HG03097 (cell line): ENCODE measurements at regions not wholly inside any gene's neighbourhood (a gene's known extent, or its start where the extent isn't known, plus 50 kb on each side); places are given as distances from the start of the nearest gene placed in this dataset.

Experiments used
- ATAC-seq: cut with Tn5 transposase; IDR thresholded peaks from one replicate; pipeline ENCODE4 v1.9.1; 2021; ENCODE audit not compliant: unreplicated experiment, low FRiP score

DNA sequence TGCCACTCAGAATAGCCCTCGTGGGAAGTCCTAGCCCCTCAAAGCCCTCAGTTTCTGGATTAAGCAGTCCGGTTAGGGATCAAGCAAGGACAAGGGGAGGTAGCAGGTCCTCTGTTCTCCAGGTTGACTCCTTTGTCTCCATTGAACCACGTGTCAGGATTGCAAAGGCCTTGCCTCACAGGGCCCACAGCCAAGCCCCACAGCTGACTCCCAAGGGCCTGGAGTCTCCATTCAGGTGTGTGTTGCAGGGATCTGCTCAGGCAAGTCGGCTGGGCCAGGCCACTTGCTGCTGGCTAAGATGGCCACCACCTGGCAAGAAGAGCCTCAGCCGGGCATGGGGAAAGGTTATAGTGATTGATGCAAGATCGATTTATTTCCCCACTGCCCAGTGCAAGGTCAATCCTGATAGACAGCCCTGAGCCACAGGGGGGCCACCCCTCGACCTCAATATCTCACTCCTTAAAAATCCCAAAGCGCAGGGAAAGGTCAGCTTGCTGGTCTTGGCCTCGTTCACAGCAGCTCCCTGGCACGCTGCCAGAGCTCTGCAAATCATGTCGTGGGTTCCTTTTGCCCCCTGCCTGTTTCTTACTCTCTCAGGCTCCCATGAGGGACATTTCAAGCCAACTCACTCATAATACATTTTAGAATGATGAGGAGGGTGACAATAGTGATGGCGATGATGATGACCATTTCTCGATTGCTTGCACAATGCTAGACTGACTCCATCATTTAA lies 75.9 kb downstream of the EDN3 start:
- ATAC-seq, result no peak

DNA sequence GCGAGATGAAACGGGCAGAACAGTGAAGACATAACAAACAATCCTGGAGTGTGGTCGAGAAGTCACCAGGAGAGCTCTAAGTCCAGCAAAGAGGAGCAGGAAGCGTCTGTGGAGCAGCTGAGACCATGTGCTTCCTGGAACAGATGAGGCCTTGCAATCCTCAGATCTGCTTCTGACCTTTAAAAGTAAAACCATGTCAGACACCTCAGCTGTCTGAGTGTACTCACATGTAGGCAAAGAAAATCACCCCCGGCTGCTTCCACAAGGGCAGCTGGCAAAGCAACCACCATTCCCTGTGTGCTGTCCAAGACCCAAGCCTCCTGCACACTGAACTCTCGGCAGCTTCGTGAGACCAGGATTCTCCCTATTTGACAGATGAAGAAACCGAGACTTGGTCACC lies 76.6 kb downstream of the EDN3 start:
- no peak for ATAC-seq

DNA sequence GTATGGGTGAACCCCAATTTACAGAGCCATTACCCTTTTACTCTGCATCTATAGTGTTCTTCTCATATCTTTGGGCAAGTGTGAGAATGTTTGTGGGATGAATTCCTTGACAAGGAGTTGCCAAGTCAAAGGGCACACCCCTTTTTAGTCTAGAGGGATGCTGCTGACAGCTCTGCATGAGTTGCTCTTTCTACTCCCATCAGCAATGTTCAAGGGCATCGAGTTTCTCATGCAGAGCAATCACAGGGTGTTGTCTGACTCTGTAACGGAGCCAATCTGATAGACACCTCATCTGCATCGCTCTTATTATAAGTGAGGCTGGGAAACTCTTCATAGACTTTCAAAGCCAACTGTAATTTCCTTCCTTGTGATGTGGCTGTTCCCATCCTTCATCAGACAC lies 77.4 kb downstream of the EDN3 start:
- ATAC-seq, result no peak

DNA sequence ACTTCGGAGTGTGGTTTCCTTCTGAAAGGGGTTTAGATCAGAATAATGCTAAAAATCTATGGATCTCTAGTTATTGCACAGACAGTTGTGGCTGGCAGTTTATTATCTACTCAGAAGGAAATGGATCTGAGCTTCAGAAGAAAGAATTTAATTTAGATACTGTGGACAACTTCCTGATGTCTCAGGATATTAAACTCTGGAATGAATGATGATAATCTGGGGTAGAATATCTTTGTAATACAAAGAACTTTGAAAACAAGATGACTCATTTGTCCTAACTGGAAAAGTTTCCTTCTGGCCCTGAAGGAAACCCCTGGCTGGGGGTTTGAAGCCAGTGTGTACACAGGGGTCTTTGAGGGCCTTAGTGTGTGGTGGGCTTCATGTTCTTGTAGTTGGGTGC lies 78.0 kb downstream of the EDN3 start:
- ATAC-seq, result no peak

DNA sequence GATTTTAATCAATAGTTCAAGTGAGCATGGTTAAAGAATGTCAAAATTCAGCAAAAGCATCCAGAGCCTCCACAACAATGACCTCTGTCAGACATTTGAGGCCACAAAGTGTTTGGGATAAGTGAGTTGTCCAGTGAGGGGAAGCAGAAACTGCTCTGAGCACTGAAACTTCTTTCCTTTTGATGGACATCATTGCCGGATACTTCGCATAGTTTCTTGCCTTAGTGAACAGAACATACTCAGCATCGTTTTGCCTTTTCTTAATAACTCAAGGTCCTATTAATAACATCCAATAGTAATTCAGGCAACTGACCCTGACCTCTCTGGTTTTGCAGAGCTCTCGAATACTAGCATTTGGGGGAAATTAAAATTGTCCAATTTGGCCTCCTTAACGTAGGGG lies 78.6 kb downstream of the EDN3 start:
- no peak for ATAC-seq

DNA sequence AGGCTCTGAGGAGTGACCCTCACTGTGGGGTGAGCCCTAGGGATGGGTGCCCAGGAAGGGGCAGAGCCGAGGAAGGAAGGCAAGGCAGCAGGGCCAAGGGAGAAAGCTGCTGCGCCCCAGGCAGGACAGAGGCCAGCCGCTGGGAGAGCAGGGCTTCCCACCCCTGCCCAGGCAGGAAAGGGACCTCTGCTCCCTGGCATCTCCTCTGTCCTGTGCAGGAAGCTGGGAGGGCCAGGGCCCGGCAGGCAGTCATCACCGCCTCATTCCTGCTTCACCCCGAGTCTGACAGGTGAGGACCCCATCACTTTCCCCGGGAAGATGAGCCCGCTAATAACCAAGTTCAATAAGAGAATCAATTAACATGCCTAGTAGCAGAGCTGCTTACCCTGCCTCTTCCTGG lies 81.3 kb downstream of the EDN3 start:
- ATAC-seq, result no peak

DNA sequence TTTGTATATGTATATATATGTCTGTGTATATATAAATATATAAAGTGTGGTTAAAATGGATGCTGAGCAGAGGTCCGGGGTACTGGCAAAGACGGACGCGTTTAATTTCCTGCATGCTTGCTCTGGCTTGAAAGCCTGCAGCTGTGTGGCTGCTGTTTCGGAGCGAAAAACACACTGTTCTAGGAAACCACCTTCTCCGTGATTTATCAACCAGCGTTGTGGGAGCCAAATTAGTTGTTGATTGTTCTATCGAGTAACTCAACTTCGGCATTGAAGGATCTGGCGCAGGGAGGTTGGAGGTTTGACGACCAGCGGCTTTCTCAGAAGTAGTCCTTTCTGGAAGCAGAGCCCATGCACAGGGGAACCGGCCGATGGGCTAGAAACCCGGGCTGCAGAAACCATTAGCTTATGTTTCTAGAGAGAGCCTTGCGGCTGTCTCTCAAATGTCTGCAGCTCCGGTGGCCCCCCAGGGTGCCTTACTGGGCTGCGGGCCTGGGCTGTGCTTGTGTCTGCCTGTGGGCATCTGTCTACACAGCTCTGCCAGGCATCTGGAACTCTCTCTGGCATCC lies 81.8 kb downstream of the EDN3 start:
- ATAC-seq, result no peak

DNA sequence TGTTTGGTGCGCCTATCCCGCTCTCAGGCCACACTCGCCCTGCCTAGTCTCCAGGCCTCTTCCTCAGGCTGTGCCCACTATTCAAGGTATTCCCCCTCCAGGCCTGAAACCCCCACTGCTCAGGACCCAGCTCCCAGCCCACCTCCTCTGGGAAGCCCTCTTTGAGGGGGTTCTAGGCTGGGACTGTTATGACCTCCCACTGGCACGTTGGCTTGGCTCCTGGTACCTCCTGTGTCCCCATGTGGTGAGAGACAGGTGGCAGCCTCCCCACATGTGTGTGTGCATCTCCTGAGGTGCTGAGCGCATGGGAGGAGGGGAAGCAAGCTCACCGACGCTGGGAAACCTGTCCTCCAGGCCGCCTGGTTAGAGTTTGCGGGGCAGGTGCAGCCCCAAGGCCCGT lies 82.5 kb downstream of the EDN3 start:
- ATAC-seq, result no peak

DNA sequence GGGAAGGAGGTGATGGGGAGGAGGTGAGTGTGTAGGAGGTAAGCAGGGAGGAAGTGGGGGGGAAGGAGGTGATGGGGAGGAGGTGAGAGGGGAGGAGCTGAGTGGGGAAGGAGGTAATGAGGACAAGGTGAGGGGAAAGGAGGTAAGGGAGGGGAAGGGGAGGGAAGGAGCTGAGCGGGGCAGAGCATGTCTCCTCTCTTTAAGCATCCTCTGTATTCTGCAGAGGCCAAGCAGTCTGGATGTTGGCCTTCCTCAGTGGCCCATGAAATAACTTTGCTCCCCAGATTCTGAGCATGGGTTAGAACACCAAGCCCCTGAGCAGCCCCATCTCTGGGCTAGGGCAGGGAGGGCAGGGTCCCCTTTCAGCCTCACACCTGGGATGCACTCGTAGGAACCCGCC lies 84.6 kb downstream of the EDN3 start:
- no peak for ATAC-seq

DNA sequence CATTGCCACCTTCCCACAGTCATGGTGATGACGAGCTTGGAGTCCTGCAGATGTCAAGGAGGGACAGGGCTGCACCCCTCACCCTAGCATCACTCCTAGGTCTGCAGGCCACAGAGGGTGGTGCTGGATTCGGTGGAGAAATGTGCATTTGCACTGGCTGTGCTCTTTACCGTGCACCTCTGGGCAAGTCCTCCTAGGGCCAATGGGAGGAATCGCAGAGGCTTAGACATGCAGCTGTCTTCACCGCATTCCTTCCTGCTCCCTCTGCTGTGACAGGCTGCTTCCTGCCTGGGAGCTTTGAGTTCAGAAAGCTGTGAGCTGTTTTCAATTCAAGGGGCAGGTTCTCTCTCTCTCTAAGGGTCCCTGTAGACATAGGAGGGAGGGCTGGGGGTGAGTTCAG lies 85.1 kb downstream of the EDN3 start:
- no peak for ATAC-seq

DNA sequence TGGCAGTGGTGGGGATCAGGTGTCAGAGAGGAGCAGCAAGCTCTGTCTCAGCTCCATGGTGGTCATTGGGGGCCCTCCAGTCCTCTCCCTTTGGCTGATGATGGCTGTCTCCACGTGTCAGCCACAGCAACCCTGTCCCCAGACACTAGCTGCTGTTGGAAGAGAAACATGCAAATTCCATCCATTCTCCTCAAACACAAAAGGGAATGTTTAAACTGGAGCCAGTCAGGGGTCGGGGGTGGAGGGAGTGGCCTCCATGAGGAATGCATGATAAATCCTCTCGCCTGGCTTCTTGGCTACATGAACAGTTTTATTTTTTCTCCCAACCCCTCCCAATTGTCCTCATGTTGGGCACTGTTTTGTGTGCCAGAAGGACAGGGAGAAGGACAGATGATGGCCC lies 86.4 kb downstream of the EDN3 start:
- ATAC-seq, result no peak

DNA sequence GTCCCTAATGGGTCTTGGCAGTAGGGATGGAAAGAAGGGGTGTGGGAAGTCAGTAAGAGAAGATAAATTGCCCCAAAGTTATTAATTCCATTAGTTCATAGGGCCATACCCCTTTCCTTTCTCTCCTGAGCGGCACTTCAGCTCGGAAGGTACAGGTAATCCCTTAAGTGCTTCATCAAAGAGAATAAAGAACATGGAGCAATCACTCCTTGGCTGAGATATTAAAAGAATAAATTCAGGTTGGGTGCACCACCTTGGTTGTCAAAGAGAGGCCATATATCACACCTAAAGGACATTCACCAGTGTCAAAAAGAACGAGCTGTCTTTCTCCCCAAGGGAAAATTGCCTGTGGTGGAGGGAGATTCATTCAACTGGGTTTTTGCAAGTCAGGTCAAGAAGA lies 87.5 kb downstream of the EDN3 start:
- ATAC-seq, result no peak

DNA sequence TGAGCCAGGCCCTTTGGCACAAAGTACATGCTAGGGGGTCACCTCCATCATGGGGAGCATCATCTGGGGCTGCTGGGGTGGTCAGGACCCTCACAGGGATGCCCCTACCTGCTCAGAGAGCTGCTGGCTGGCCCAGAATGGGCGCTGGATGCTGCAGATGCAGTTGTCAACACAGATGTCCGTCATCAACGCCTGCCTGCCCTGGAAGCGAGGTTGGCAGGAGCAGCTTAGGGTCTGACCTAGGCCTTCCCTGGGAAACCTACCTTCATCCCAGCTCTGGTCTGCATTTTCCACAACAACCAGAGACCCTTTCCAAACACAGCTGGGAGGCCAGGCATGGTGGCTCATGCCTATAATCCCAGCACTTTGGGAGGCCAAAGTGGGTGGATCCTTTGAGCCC lies 88.0 kb downstream of the EDN3 start:
- ATAC-seq, result no peak

DNA sequence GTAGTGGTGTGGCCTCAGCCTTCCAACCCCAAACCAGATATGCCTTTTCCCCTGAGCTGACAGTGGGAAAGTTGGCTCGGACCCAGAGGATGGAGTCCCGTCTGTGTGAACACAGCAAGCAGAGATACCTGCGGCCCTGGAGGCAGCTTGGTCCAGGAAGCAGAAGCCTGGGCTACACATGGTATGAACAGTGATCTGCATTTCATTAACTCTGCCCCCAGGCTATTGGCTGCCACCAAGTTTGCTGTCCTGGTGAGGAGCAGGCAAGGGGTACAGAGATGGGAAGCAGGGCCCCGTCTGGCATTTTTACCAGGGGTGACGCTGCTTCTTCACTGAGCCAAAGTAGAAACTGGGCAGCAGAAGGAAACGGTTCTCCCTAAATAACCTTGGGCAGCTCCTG lies 90.0 kb downstream of the EDN3 start:
- ATAC-seq, result no peak

DNA sequence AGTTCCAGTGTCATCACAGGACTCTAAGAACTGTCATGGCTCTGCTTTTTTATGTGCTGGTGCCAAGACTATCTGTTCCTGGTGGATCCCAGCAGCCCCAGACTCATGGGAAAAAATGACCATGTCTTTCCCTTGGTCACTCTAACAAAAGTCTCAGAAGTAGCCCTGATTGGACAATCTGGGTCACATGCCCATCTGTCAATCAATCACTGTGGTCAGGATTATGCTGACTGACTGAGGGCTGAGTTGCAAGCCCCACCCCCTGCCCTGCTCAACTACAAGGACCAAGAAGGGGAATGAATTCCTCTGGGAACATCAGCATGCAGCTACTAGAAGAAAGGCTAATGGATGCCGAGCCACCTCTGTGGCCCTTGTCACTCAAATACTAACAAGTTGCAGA lies 91.6 kb downstream of the EDN3 start:
- ATAC-seq, result no peak

DNA sequence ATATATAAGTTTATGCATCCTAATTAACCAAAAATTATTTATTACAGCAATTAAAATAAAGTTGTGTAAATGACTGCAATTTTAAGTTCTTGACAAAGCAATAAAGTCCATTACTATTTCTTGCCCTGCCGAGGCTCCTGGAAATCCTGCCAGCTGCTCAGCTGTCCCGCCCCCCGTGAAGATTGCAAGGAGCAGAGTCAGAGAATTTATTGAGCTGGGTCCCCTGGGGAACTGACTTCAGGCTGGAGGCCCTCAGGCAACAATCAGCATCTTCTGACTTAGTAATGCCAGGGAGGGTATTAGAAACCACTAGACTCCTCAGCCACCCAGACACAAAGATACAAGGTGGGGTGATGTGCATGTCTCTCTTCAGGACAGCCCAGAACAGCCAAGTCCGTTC lies 92.3 kb downstream of the EDN3 start:
- no peak for ATAC-seq

DNA sequence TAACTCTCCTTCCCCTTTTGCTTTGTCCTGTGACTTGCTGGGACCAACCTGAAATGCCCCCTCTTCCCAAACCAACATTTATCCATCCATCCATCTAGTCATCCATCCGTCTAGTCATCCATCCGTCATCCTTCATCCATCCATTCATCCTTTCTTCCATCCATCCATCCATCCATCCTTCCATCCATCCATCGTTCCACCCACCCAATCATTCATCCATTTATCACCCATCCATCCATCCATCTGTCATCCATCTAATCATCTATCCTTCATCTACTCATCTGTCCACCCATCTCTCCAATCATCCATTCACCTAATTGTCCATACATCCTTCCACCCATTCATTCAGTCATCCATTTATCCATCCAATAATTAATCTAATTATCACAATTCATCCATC lies 92.7 kb downstream of the EDN3 start:
- no peak for ATAC-seq

DNA sequence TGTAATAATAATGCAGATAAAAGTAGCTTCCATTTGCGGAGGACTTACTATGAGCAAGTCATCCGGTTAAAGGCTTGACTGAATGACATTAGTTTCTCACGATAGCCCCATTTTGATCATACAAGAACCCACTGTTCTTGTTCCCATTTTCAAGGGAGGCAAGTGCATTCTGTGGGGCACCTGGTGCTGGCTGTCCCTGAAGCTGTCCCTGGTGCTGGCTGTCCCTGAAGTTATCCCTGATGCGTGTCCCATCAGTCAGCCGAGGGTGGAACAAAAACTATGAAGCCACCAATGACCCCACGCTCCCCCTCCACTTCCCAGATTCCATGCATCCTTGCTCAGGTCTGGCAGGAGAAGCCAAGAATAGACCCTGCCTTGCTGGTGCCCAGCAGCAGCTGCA lies 95.3 kb downstream of the EDN3 start:
- no peak for ATAC-seq

DNA sequence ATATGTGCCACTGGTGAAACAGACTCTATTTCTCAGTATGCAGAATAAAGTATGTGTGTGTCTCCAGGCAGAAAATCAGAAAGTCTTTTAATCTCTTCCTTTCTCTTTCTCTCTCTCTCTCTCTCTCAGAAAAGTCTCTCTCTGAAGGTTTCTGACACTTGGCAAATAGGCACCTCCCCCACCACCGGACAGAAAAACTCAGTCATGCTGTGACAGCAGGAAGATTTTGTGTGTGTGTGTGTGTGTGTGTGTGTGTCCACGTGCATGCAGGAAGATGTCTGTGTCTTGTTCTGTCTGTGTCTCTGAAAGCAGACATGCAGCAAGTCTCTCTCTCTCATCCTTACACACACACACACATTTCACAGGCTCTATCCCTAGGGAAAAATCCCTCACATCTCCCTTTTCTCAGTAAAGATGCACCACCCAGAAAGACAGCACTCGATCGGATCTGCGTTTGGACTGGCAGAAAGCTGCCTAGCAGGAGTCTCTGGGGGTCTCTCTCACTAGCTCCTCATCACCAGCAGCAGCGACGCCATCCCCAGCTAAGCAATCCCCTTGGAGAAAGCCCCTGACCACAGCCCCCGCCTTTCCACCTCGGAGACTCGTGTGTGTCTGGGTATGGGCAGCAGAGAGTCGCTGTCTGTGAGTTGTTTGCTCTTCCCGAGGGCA lies 98.3 kb downstream of the EDN3 start:
- ATAC-seq, result no peak

DNA sequence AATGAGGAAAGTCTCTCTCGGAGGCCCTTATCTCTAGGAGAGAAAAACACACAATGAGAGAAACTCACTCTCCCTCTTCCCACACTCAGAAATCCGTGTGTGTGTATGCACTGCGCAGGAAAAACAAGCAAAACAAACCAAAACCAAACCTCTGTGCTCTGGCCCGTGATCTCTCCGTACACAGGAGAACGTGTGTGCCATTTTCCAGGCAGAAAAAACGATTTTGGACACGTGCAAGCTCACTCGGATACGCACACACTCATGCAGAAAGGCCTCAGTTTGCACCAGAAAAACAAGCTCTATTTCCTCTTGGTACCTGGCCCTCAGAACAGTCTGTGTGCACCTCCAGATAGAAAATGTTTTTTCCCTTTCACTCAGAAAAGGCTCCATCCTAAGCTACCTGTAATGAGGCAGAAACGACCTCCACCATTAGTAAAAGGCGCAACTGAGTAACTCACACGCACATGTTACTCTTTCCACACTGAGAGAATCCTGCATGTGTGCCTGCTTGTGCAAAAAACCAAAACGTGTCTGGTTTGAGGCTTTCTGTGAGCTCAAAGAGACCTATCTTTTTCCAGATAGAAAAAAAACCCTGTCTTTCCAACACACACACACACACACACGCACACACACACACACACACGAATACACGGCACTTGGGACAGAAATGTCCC lies 99.2 kb downstream of the EDN3 start:
- ATAC-seq, result no peak

DNA sequence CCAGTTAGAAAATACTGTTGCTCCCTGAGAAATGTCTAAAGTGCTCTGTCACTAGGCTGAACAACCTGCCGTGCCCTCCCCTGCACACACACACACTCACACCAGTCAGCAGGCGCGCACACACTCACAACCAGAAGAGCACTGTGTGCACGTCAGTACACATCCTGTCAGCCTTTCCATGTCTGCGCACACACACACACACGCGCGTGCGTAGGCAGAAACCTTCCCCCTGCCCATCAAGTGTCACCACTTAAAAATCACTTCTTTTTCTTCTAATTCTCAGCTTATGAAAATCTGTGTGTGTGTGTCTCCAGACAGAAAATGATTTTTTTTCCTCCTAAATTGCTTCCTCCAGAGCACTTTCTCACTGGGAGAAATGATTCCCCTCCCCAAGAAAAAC lies 100.3 kb downstream of the EDN3 start:
- ATAC-seq, result no peak

DNA sequence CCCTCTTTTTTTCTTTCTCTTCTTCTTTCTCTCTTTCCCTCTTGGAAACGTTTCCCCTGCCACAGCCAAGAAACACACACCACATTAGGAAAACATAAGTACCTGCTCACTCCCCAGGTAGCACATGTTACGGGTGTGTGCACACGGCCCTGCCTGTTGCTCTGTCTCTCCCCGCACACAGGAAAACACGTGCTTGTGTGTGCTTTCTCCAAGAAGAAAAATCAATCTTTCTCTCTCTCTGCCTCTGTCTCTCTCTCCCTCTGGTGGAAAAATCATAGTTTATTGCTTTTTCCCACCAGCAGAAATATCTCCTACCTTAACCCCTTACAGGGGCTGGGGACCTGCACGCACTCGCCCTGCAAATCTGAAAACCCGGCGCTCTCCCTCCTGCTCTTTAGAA lies 102.3 kb downstream of the EDN3 start:
- no peak for ATAC-seq
